H9 (cell line): ENCODE measurements at regions not wholly inside any gene's neighbourhood (a gene's known extent, or its start where the extent isn't known, plus 50 kb on each side); places are given as distances from the start of the nearest gene placed in this dataset.
A peak's percentile ranks its signal among the peaks of the same experiment; 100 is the strongest.

Experiments used
- DNase-seq: peaks from one replicate; pipeline ENCODE4 v3.0.0-alpha.2; 2017
- H2AFZ ChIP-seq: one replicate; pipeline ENCODE4 v1.6.1; 2013; ENCODE audit warnings: mild to moderate bottlenecking, low read length, control low read depth, moderate library complexity
- H2AK5ac ChIP-seq: 2 replicates; pipeline ENCODE4 v1.6.1; 2013; ENCODE audit warnings: low read length, control low read depth, mixed read lengths; ENCODE audit not compliant: insufficient read length
- H2BK120ac ChIP-seq: one replicate; pipeline ENCODE4 v1.6.1; 2013; ENCODE audit warnings: low read depth, mild to moderate bottlenecking, low read length, control low read depth, inconsistent platforms; ENCODE audit not compliant: poor library complexity, severe bottlenecking
- H2BK12ac ChIP-seq: 2 replicates; pipeline ENCODE4 v1.6.1; 2013; ENCODE audit warnings: low read length, control low read depth, mixed read lengths, low read depth; ENCODE audit not compliant: insufficient read length
- H2BK15ac ChIP-seq: 2 replicates; pipeline ENCODE4 v1.6.1; 2013; ENCODE audit warnings: low read depth, low read length, control low read depth
- H2BK20ac ChIP-seq: one replicate; pipeline ENCODE4 v1.6.1; 2013; ENCODE audit warnings: low read depth, mild to moderate bottlenecking, low read length, control low read depth, inconsistent platforms; ENCODE audit not compliant: poor library complexity, severe bottlenecking
- H2BK5ac ChIP-seq: 2 replicates; pipeline ENCODE4 v1.6.1; 2013; ENCODE audit warnings: low read length, control low read depth, mixed read lengths; ENCODE audit not compliant: insufficient read length
- H3K14ac ChIP-seq: 2 replicates; pipeline ENCODE4 v1.6.1; 2013; ENCODE audit warnings: low read length, control low read depth; ENCODE audit not compliant: insufficient read depth
- H3K18ac ChIP-seq: 2 replicates; pipeline ENCODE4 v1.6.1; 2013; ENCODE audit warnings: low read depth, mild to moderate bottlenecking, mixed read lengths, low read length, control low read depth; ENCODE audit not compliant: insufficient read length
- H3K23ac ChIP-seq: 2 replicates; pipeline ENCODE4 v1.6.1; 2013; ENCODE audit warnings: low read length, control low read depth, mixed read lengths, low read depth; ENCODE audit not compliant: insufficient read length
- H3K23me2 ChIP-seq: 2 replicates; pipeline ENCODE4 v1.6.1; 2013; ENCODE audit warnings: low read depth, mild to moderate bottlenecking, mixed read lengths, low read length, control low read depth; ENCODE audit not compliant: insufficient read length, poor library complexity, severe bottlenecking
- H3K27ac ChIP-seq: 2 replicates; pipeline ENCODE4 v1.5.1; 2013; ENCODE audit warnings: low read length, control low read depth, mixed read lengths, low read depth; ENCODE audit not compliant: insufficient read length
- H3K27me3 ChIP-seq: 2 replicates; pipeline ENCODE4 v1.6.1; 2013; ENCODE audit warnings: low read length, control low read depth, inconsistent platforms; ENCODE audit not compliant: insufficient read depth
- H3K4ac ChIP-seq: 2 replicates; pipeline ENCODE4 v1.6.1; 2013; ENCODE audit warnings: low read depth, mild to moderate bottlenecking, control low read depth, inconsistent platforms, low read length, moderate library complexity
- H3K4me1 ChIP-seq: 2 replicates; pipeline ENCODE4 v1.6.1; 2013; ENCODE audit warnings: low read length, control low read depth, inconsistent platforms; ENCODE audit not compliant: insufficient read depth
- H3K4me2 ChIP-seq: 2 replicates; pipeline ENCODE4 v1.6.1; 2013; ENCODE audit warnings: low read length, control low read depth, mixed read lengths; ENCODE audit not compliant: insufficient read length, insufficient read depth
- H3K56ac ChIP-seq: 2 replicates; pipeline ENCODE4 v1.6.1; 2013; ENCODE audit warnings: low read depth, mild to moderate bottlenecking, mixed read lengths, low read length, control low read depth; ENCODE audit not compliant: insufficient read length
- H3K79me1 ChIP-seq: 2 replicates; pipeline ENCODE4 v1.6.1; 2013; ENCODE audit warnings: low read depth, mild to moderate bottlenecking, moderate library complexity, low read length, control low read depth, inconsistent platforms; ENCODE audit not compliant: insufficient read depth, poor library complexity, severe bottlenecking
- H3K79me2 ChIP-seq: 2 replicates; pipeline ENCODE4 v1.6.1; 2013; ENCODE audit warnings: low read length, control low read depth, inconsistent platforms; ENCODE audit not compliant: insufficient read depth
- H3K9ac ChIP-seq: 2 replicates; pipeline ENCODE4 v1.6.1; 2013; ENCODE audit warnings: low read length, control low read depth, mixed read lengths; ENCODE audit not compliant: insufficient read length; ENCODE audit errors: extremely low read depth
- H3K9me3 ChIP-seq: one replicate; pipeline ENCODE4 v1.6.1; 2013; ENCODE audit warnings: low read depth, low read length, inconsistent platforms; ENCODE audit not compliant: control insufficient read depth
- H3T11ph ChIP-seq: one replicate; pipeline ENCODE4 v1.6.1; 2013; ENCODE audit warnings: mild to moderate bottlenecking, low read length, control low read depth, inconsistent platforms
- H4K20me1 ChIP-seq: one replicate; pipeline ENCODE4 v1.6.1; 2013; ENCODE audit not compliant: control insufficient read depth, insufficient read length, insufficient read depth
- H4K5ac ChIP-seq: 2 replicates; pipeline ENCODE4 v1.6.1; 2013; ENCODE audit warnings: low read depth, mild to moderate bottlenecking, mixed read lengths, low read length, control low read depth; ENCODE audit not compliant: insufficient read length
- H4K8ac ChIP-seq: replicated peaks from 2 replicates; pipeline ENCODE4 v1.6.1; 2013; ENCODE audit warnings: low read length, control low read depth, mixed read lengths, low read depth; ENCODE audit not compliant: insufficient read length
- H4K91ac ChIP-seq: 2 replicates; pipeline ENCODE4 v1.6.1; 2013; ENCODE audit warnings: low read depth, mild to moderate bottlenecking, moderate library complexity, mixed read lengths, low read length, control low read depth; ENCODE audit not compliant: insufficient read length
- H3K27ac Mint-ChIP-seq, 3 experiments: 2 replicates in 2 of 3; 3 replicates in 1 of 3; pipeline ENCODE4 v1.8.0; 2020 to 2021; ENCODE audit warnings: mixed read lengths in 3 of 3, mild to moderate bottlenecking in 1 of 3, moderate library complexity in 1 of 3
- H3K27me3 Mint-ChIP-seq: 2 replicates; pipeline ENCODE4 v1.8.0; 2021; ENCODE audit warnings: low read depth, mild to moderate bottlenecking, moderate library complexity, mixed read lengths
- H3K36me3 Mint-ChIP-seq, 3 experiments: 2 replicates in 2 of 3; 3 replicates in 1 of 3; pipeline ENCODE4 v1.8.0; 2020 to 2021; ENCODE audit warnings: low read depth in 3 of 3, mixed read lengths in 3 of 3; ENCODE audit not compliant: insufficient read depth in 1 of 3
- H3K4me1 Mint-ChIP-seq, 2 experiments: 2 replicates each; pipeline ENCODE4 v1.8.0; 2020; ENCODE audit warnings: mixed read lengths in 2 of 2
- H3K4me3 Mint-ChIP-seq, 2 experiments: 2 replicates in 1 of 2; 3 replicates in 1 of 2; pipeline ENCODE4 v1.8.0; 2020 to 2021; ENCODE audit warnings: mild to moderate bottlenecking in 2 of 2, mixed read lengths in 2 of 2, moderate library complexity in 1 of 2
- H3K9me3 Mint-ChIP-seq, 2 experiments: 2 replicates in 1 of 2; 3 replicates in 1 of 2; pipeline ENCODE4 v1.8.0; 2020; ENCODE audit warnings: mild to moderate bottlenecking in 2 of 2, mixed read lengths in 2 of 2, moderate library complexity in 1 of 2
- CTCF ChIP-seq: fragments of 200-600 bp; sonication (generic); conservative IDR thresholded peaks from 3 replicates; pipeline ENCODE4 v1.8.0; 2021; ENCODE audit warnings: antibody characterized with exemption, mild to moderate bottlenecking
- WGBS: extraction: QIAGEN DNeasy Blood & Tissue Kit; methylation state at CpG from one replicate; pipeline ENCODE4 v1.1.7; 2013; ENCODE audit warnings: missing lambda C conversion rate, low lambda C conversion rate, mixed read lengths; ENCODE audit not compliant: insufficient read length; ENCODE audit errors: extremely low coverage; 5-methylcytosine and 5-hydroxymethylcytosine counted together

- H3K18ac ChIP-seq, result peak overlapping the region; percentile 63
- H4K91ac ChIP-seq, result no peak overlapping the region
- no peak overlapping the region for H3K4me3 Mint-ChIP-seq
- no peak overlapping the region for H2BK20ac ChIP-seq
- H3K79me2 ChIP-seq, result no peaks in the 10 kb centered on the region
- no peak overlapping the region for H3K9ac ChIP-seq
- H3K79me1 ChIP-seq, result no peaks in the 10 kb centered on the region
- no peak overlapping the region for H3T11ph ChIP-seq
- WGBS, result no CpG with 5 or more reads among the region's 7 CpGs
- peaks cover 6% of the 10 kb centered on the region for H3K9me3 ChIP-seq
- no peak overlapping the region for H3K23ac ChIP-seq
- H3K27me3 ChIP-seq, result no peaks in the 10 kb centered on the region
- H2AK5ac ChIP-seq, result no peak overlapping the region
- no peak for TF ChIP-seq CTCF
- H2BK5ac ChIP-seq, result no peak overlapping the region
- H2BK120ac ChIP-seq, result no peak overlapping the region
- no peak overlapping the region for H2BK12ac ChIP-seq
- H4K5ac ChIP-seq, result no peak overlapping the region
- H3K27ac Mint-ChIP-seq, result no peak overlapping the region; a peak in 1 of 7 replicates
- H3K4me1 Mint-ChIP-seq, result 0 out of 4 replicates have a peak, but pooled peaks cover 0 to 3% of the 10 kb centered on the region in 2 experiments
- no peak for DNase-seq
- H3K9me3 Mint-ChIP-seq, result peaks cover 14 to 17% of the 10 kb centered on the region in 2 experiments
- H4K8ac ChIP-seq, result no peak overlapping the region
- H3K27me3 Mint-ChIP-seq, result peaks cover 8% of the 10 kb centered on the region
- H4K20me1 ChIP-seq, result no peaks in the 10 kb centered on the region
- H3K14ac ChIP-seq, result no peak overlapping the region; the same call in 1 of the 2 replicates
- no peak overlapping the region for H2BK15ac ChIP-seq
- no peaks in the 10 kb centered on the region for H3K4me1 ChIP-seq
- H3K23me2 ChIP-seq, result no peaks in the 10 kb centered on the region
- H3K36me3 Mint-ChIP-seq, result peaks cover 1 to 8% (median 2%) of the 10 kb centered on the region in 3 experiments; a peak in 4 of 7 replicates
- no peak overlapping the region for H3K27ac ChIP-seq
- no peak overlapping the region for H3K56ac ChIP-seq
- H3K4ac ChIP-seq, result no peak overlapping the region
- no peak overlapping the region for H2AFZ ChIP-seq
- no peak overlapping the region for H3K4me2 ChIP-seq
These were observed 132.1 kb downstream of the TFCP2L1 start for GRCh38 chr2:121152861-121153260.
